Fibroblast of peridontal ligament (primary cell): ENCODE measurements at regions not wholly inside any gene's neighbourhood (a gene's known extent, or its start where the extent isn't known, plus 50 kb on each side); places are given as distances from the start of the nearest gene placed in this dataset.
"Not testable (repeated sequence)": the region's sequence is repeated elsewhere in the genome, so short reads cannot be mapped to it uniquely, and the experiment has no call there.

Experiments used
- DNase-seq: peaks from one replicate; pipeline ENCODE4 v3.0.0-alpha.2; 2010; ENCODE audit errors: extremely low read depth

- DNase-seq: no peak
These were observed 536.9 kb upstream of the ADGRL4 start for GRCh38 chr1:79543394-79543793.

DNA sequence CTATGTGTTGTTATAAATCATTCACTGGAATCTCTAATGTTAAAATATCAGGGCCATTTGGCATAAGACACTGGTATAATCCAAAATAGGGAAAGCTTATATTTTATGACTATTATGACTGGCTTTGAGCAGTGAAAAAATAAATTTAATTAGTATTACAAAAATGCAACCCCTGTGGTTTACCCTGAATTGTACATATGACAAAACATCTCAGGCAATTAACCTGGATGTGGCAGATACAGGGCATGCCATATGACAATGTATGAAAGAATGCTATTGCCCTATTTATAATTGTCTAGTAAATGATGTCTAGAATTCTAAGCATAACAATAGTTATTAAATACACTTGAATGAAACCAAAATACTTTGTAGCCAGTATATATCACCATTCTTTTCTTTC lies 532.5 kb upstream of the ADGRL4 start:
- DNase-seq: no peak

DNA sequence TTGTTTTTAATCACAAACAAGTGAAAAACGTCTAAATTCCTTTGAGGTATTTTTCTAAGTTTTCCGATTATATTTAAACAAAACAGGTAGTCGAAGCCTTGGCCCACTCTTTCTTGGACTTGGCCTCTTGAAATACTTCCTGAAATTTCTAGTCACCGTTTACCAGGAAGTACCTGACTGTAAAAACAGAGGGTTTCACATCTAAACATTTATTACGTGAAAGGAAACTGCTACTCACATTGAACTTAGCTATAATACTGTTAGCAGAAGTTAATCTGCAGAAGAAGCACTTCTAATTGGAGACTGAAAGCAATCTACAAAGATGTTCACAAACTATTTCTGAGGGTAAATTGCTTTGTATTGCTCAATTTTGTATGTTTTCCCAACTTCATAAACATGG lies 526.0 kb upstream of the ADGRL4 start:
- DNase-seq: no peak

DNA sequence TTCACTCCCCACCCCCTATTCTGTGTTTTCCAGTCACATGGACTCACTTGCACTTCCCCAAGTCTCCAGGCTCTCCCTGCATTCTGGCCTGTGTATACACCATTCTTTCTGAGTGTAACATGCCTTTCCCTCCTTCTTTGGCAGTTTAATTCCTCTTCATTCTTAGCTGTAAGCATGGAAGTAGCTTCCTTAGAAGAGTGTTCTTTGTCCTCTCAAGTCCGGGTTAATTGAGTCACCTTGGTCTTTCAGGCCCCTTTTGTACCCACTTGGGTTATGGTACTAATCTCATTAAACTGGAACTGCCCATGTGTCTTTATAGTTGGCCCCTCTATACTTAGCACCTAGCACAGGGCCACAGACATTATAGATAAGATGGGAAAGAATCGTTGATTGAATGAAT lies 525.3 kb upstream of the ADGRL4 start:
- DNase-seq: no peak

DNA sequence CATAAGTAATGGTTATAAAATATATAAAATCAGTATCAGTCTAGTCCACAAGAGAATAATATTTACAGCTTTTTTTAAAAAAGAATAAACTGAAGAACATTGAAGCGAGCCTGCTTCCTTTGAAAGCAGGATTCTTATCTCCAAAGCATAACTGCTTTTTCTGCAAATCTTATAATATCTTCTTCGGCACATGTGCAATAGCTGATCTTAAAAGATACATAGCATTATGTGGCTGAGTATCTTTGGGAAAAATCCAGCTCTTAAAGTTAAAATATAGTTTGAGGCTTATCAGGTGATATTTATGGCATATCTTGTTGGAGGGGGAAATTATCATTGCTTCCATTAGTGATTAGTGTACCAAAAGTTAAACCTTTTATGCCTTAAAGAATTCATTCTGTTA lies 523.9 kb upstream of the ADGRL4 start:
- no peak for DNase-seq

DNA sequence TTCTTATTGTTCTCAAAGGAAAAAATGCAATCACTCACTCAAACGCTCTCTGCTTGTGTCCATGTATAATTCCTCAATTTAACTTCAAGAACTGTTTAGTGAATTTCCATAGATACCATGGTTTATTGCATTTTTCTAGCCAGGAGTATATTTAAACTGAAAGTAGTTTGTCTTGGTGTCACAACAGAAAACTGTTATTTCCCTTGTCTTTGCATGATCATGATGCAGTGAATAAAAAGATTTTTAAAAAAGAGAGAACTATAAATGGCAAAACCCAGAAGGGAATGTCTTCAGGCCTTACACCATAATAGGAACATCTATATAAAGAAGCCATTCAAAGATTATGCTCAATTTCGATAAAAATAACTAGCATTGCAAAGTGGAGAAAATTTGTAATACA lies 523.5 kb upstream of the ADGRL4 start:
- DNase-seq: no peak

- DNase-seq: no peak
These were observed 517.6 kb upstream of the ADGRL4 start for GRCh38 chr1:79524126-79524525.

- no peak for DNase-seq
These were observed 512.7 kb upstream of the ADGRL4 start for GRCh38 chr1:79519084-79519760.

- DNase-seq: no peak
These were observed 511.1 kb upstream of the ADGRL4 start for GRCh38 chr1:79517470-79518224.

GRCh38 chr1:79507770-79508169 lies 501.2 kb upstream of the ADGRL4 start:
- no peak for DNase-seq

DNA sequence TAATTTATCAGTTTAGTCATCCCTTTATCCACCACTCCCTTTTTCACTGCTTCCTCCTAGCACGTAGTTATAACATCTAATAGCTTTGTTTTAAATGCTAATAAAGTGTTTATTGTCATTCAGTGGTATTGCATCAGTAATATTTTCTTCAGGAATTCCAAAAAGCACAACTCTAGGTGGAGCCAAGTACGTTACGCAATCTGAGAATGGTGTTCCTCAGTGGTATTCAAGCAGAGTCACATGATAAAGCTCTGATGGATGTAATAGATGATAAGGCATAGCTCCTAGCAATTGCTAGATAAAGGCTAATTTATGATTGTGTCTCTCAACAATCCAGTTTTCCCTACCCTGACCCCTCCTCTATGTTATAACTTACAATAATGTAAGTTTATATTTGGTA lies 494.6 kb upstream of the ADGRL4 start:
- peak; percentile 12 for DNase-seq

DNA sequence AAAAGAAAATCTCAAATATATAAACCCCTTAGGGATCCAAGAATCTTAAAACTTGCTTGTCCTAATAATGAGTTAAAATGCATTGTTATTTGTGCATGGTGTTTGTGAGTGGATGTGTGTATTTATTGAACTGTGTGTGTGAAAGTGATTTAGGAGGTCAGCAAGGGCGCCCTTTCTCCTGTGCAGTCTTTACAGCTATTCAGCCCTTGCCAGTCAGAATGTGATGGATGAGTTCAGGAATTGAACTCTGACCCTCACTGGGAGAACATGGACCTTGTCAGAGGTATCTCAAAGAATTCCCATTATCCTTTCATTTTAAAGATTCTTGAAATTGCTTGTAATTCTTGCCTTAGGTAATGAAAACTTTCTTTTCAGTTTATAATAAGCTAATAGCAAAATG lies 493.0 kb upstream of the ADGRL4 start:
- no peak for DNase-seq

DNA sequence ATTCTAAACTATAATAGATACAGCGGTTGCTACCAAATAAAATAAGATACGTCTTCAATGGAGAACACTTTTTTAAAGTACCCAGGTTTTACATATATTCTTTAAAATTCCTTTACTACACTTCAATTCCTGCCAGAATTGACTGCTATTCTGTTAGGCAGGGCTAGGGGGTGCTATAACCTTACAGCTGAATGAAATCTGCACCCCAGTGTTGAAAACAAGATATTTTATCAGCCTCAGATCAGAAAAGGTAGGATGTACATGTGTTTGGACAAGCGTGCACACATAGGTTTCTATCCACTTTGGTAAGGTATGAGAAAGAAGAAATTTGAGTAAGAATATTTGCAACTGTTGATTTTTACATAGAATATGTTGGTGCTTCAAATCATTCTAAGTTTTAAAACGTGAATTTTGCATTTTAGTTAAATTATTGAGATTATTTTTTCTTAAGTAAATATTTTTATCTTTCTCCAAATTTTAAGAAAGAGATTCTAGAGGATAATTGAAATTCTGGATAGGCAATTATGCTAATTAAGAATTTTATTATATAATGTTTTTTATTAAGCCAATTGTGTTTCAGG lies 490.8 kb upstream of the ADGRL4 start:
- peak; percentile 69 for DNase-seq

- DNase-seq: no peak
These were observed 489.6 kb upstream of the ADGRL4 start for GRCh38 chr1:79496129-79496528.

DNA sequence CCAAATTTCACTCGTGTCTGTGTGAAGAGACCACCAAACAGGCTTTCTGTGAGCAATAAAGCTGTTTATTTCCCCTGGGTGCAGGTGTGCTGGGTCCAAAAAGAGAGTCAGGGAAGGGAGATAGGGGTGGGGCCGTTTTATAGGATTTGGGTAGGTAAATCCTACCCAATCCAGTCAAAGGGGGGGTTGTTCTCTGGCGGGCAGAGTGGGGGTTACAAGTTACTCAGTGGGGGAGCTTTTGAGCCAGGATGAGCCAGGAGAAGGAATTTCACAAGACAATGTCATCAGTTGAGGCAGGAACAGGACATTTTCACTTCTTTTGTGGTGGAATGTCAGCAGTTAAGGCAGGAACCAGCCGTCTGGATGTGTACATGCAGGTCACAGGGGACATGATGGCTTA lies 487.2 kb upstream of the ADGRL4 start:
- DNase-seq: not testable (repeated sequence)

- not testable (repeated sequence) for DNase-seq
These were observed 482.1 kb upstream of the ADGRL4 start for GRCh38 chr1:79488572-79489121.

DNA sequence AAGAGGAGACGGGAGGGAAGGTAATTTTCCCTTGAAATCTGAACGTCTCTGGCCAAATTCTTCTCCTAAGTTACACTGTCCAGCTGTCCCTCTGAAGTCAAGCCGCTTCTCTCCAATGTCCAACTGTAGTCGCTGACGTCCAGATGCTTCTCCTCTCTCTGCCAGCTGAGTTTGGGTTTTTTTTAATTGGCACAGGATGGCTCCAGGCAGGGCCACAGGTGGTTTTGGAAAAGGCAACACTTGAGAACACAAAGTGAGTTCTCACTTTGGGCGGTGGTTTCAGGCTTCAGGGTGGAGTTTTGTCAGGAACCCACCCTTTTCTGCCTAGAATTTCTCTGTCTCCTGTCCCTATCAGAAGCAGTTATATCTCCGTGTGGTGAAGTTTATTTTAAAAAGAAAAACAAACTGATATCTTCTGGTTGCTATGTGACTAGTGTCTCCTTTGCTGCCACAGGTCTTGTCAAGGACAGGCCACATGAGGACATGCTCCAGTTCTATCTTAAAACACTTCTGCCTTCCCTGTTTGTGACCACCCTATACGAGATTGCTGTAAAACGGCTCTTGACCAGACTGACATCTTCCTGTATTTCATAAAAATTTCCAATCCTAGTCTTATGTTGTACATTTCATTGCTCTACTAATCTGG lies 472.3 kb upstream of the ADGRL4 start:
- no peak for DNase-seq

DNA sequence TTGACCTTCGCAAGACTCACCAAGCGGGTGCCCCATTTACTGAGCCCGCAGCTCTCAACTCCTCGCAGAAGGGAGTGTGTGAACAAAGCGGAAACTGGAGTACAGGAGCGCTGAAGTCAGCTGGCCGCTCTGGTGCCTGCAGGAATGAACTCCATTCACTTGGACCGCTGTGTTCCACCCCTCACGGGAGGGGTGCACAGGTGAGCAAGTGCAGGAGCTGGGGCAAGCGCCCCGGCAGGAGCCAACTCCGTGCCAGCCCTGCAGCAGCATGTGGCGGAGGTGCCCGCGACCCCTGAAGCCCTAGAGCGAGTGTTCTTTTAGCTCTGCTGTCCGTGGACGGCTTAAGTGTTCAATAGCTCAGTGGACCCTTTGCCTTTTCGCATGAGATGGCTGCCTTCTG lies 471.6 kb upstream of the ADGRL4 start:
- DNase-seq: no peak

DNA sequence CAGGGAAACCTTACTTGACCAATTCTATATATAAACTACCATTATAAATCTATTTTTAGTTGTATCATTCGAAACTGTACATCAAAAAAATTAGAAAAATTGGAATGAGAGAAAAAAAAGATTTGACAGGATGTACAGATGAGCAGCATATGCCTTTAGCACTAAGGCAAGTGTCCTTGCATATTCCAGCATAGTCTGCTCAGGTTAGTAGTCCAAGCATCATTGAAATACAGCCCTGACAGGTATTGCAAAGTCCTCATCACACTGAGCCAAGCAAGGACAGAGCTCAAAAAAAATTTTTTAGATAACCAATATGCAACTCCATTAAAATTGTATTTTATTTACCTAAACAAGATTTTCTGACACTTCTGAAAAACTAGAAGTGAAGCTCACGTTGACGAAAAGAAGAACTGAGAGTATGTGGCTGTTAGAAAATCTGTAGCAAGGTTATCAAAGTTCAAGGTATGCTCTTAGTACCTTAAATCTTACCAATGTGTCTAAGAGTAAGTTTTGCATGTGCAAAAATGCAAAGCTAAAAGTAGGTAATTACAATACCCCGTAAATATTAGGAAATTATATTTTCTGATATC lies 465.6 kb upstream of the ADGRL4 start:
- DNase-seq: no peak

GRCh38 chr1:79469139-79469538 lies 462.6 kb upstream of the ADGRL4 start:
- DNase-seq: no peak

DNA sequence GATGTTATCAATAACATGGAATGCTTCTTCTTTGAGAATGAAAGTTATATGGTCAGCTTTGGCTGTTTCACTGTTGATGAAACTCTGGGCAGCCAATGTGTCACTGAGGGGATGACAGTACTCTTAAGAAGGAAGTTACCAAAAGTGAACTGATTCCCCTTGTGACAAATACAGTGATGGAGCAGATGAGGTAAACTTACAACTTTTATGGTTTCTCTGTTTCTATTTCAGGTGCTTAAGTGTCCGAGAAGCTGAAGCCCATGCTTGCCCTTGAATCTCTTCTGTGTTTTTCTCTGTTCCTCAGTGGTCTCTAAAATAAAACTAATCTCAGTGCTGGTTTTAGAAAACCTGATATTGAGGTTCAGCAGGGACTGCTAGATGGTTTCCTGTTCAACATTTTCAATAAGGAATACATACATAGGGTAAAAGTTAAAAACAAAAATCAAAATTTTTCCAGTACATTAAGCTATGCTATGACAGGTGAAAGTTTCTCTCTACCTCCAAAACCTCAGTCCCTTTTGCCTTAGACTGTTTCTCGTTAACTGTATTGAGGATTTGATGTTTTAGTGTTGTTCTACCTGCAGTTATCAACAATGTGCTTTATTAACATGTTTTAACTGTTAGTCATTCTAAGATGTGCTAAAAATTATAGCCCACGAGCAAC lies 454.4 kb upstream of the ADGRL4 start:
- DNase-seq: no peak
